H9 (cell line): ENCODE measurements at regions not wholly inside any gene's neighbourhood (a gene's known extent, or its start where the extent isn't known, plus 50 kb on each side); places are given as distances from the start of the nearest gene placed in this dataset.

ENCODE experiments used
- DNase-seq: peaks from one replicate; pipeline ENCODE4 v3.0.0-alpha.2; 2017
- H2AFZ ChIP-seq: one replicate; pipeline ENCODE4 v1.6.1; 2013; ENCODE audit warnings: mild to moderate bottlenecking, low read length, control low read depth, moderate library complexity
- H2AK5ac ChIP-seq: 2 replicates; pipeline ENCODE4 v1.6.1; 2013; ENCODE audit warnings: low read length, control low read depth, mixed read lengths; ENCODE audit not compliant: insufficient read length
- H2BK120ac ChIP-seq: one replicate; pipeline ENCODE4 v1.6.1; 2013; ENCODE audit warnings: low read depth, mild to moderate bottlenecking, low read length, control low read depth, inconsistent platforms; ENCODE audit not compliant: poor library complexity, severe bottlenecking
- H2BK12ac ChIP-seq: 2 replicates; pipeline ENCODE4 v1.6.1; 2013; ENCODE audit warnings: low read length, control low read depth, mixed read lengths, low read depth; ENCODE audit not compliant: insufficient read length
- H2BK15ac ChIP-seq: 2 replicates; pipeline ENCODE4 v1.6.1; 2013; ENCODE audit warnings: low read depth, low read length, control low read depth
- H2BK20ac ChIP-seq: one replicate; pipeline ENCODE4 v1.6.1; 2013; ENCODE audit warnings: low read depth, mild to moderate bottlenecking, low read length, control low read depth, inconsistent platforms; ENCODE audit not compliant: poor library complexity, severe bottlenecking
- H2BK5ac ChIP-seq: 2 replicates; pipeline ENCODE4 v1.6.1; 2013; ENCODE audit warnings: low read length, control low read depth, mixed read lengths; ENCODE audit not compliant: insufficient read length
- H3K14ac ChIP-seq: 2 replicates; pipeline ENCODE4 v1.6.1; 2013; ENCODE audit warnings: low read length, control low read depth; ENCODE audit not compliant: insufficient read depth
- H3K18ac ChIP-seq: 2 replicates; pipeline ENCODE4 v1.6.1; 2013; ENCODE audit warnings: low read depth, mild to moderate bottlenecking, mixed read lengths, low read length, control low read depth; ENCODE audit not compliant: insufficient read length
- H3K23ac ChIP-seq: 2 replicates; pipeline ENCODE4 v1.6.1; 2013; ENCODE audit warnings: low read length, control low read depth, mixed read lengths, low read depth; ENCODE audit not compliant: insufficient read length
- H3K23me2 ChIP-seq: 2 replicates; pipeline ENCODE4 v1.6.1; 2013; ENCODE audit warnings: low read depth, mild to moderate bottlenecking, mixed read lengths, low read length, control low read depth; ENCODE audit not compliant: insufficient read length, poor library complexity, severe bottlenecking
- H3K27ac ChIP-seq: 2 replicates; pipeline ENCODE4 v1.5.1; 2013; ENCODE audit warnings: low read length, control low read depth, mixed read lengths, low read depth; ENCODE audit not compliant: insufficient read length
- H3K27me3 ChIP-seq: 2 replicates; pipeline ENCODE4 v1.6.1; 2013; ENCODE audit warnings: low read length, control low read depth, inconsistent platforms; ENCODE audit not compliant: insufficient read depth
- H3K4ac ChIP-seq: 2 replicates; pipeline ENCODE4 v1.6.1; 2013; ENCODE audit warnings: low read depth, mild to moderate bottlenecking, control low read depth, inconsistent platforms, low read length, moderate library complexity
- H3K4me1 ChIP-seq: 2 replicates; pipeline ENCODE4 v1.6.1; 2013; ENCODE audit warnings: low read length, control low read depth, inconsistent platforms; ENCODE audit not compliant: insufficient read depth
- H3K4me2 ChIP-seq: 2 replicates; pipeline ENCODE4 v1.6.1; 2013; ENCODE audit warnings: low read length, control low read depth, mixed read lengths; ENCODE audit not compliant: insufficient read length, insufficient read depth
- H3K56ac ChIP-seq: 2 replicates; pipeline ENCODE4 v1.6.1; 2013; ENCODE audit warnings: low read depth, mild to moderate bottlenecking, mixed read lengths, low read length, control low read depth; ENCODE audit not compliant: insufficient read length
- H3K79me1 ChIP-seq: 2 replicates; pipeline ENCODE4 v1.6.1; 2013; ENCODE audit warnings: low read depth, mild to moderate bottlenecking, moderate library complexity, low read length, control low read depth, inconsistent platforms; ENCODE audit not compliant: insufficient read depth, poor library complexity, severe bottlenecking
- H3K79me2 ChIP-seq: 2 replicates; pipeline ENCODE4 v1.6.1; 2013; ENCODE audit warnings: low read length, control low read depth, inconsistent platforms; ENCODE audit not compliant: insufficient read depth
- H3K9ac ChIP-seq: 2 replicates; pipeline ENCODE4 v1.6.1; 2013; ENCODE audit warnings: low read length, control low read depth, mixed read lengths; ENCODE audit not compliant: insufficient read length; ENCODE audit errors: extremely low read depth
- H3K9me3 ChIP-seq: one replicate; pipeline ENCODE4 v1.6.1; 2013; ENCODE audit warnings: low read depth, low read length, inconsistent platforms; ENCODE audit not compliant: control insufficient read depth
- H3T11ph ChIP-seq: one replicate; pipeline ENCODE4 v1.6.1; 2013; ENCODE audit warnings: mild to moderate bottlenecking, low read length, control low read depth, inconsistent platforms
- H4K20me1 ChIP-seq: one replicate; pipeline ENCODE4 v1.6.1; 2013; ENCODE audit not compliant: control insufficient read depth, insufficient read length, insufficient read depth
- H4K5ac ChIP-seq: 2 replicates; pipeline ENCODE4 v1.6.1; 2013; ENCODE audit warnings: low read depth, mild to moderate bottlenecking, mixed read lengths, low read length, control low read depth; ENCODE audit not compliant: insufficient read length
- H4K8ac ChIP-seq: replicated peaks from 2 replicates; pipeline ENCODE4 v1.6.1; 2013; ENCODE audit warnings: low read length, control low read depth, mixed read lengths, low read depth; ENCODE audit not compliant: insufficient read length
- H4K91ac ChIP-seq: 2 replicates; pipeline ENCODE4 v1.6.1; 2013; ENCODE audit warnings: low read depth, mild to moderate bottlenecking, moderate library complexity, mixed read lengths, low read length, control low read depth; ENCODE audit not compliant: insufficient read length
- H3K27ac Mint-ChIP-seq, 3 experiments: 2 replicates in 2 of 3; 3 replicates in 1 of 3; pipeline ENCODE4 v1.8.0; 2020 to 2021; ENCODE audit warnings: mixed read lengths in 3 of 3, mild to moderate bottlenecking in 1 of 3, moderate library complexity in 1 of 3
- H3K27me3 Mint-ChIP-seq: 2 replicates; pipeline ENCODE4 v1.8.0; 2021; ENCODE audit warnings: low read depth, mild to moderate bottlenecking, moderate library complexity, mixed read lengths
- H3K36me3 Mint-ChIP-seq, 3 experiments: 2 replicates in 2 of 3; 3 replicates in 1 of 3; pipeline ENCODE4 v1.8.0; 2020 to 2021; ENCODE audit warnings: low read depth in 3 of 3, mixed read lengths in 3 of 3; ENCODE audit not compliant: insufficient read depth in 1 of 3
- H3K4me1 Mint-ChIP-seq, 2 experiments: 2 replicates each; pipeline ENCODE4 v1.8.0; 2020; ENCODE audit warnings: mixed read lengths in 2 of 2
- H3K4me3 Mint-ChIP-seq, 2 experiments: 2 replicates in 1 of 2; 3 replicates in 1 of 2; pipeline ENCODE4 v1.8.0; 2020 to 2021; ENCODE audit warnings: mild to moderate bottlenecking in 2 of 2, mixed read lengths in 2 of 2, moderate library complexity in 1 of 2
- H3K9me3 Mint-ChIP-seq, 2 experiments: 2 replicates in 1 of 2; 3 replicates in 1 of 2; pipeline ENCODE4 v1.8.0; 2020; ENCODE audit warnings: mild to moderate bottlenecking in 2 of 2, mixed read lengths in 2 of 2, moderate library complexity in 1 of 2
- CTCF ChIP-seq: fragments of 200-600 bp; sonication (generic); conservative IDR thresholded peaks from 3 replicates; pipeline ENCODE4 v1.8.0; 2021; ENCODE audit warnings: antibody characterized with exemption, mild to moderate bottlenecking
- WGBS: extraction: QIAGEN DNeasy Blood & Tissue Kit; methylation state at CpG from one replicate; pipeline ENCODE4 v1.1.7; 2013; ENCODE audit warnings: missing lambda C conversion rate, low lambda C conversion rate, mixed read lengths; ENCODE audit not compliant: insufficient read length; ENCODE audit errors: extremely low coverage; 5-methylcytosine and 5-hydroxymethylcytosine counted together

GRCh38 chr12:24014915-24015832, 65.7 kb upstream of the SOX5 start:
- H3K9me3 Mint-ChIP-seq, result no peaks in the 10 kb centered on the region; a peak in 1 of 5 replicates
- peak overlapping the region in 1 of 3 experiments; percentile 6; a peak in 1 of 7 replicates for H3K27ac Mint-ChIP-seq
- no peak overlapping the region for H3T11ph ChIP-seq
- no peak overlapping the region for H2BK20ac ChIP-seq
- H3K4me1 Mint-ChIP-seq, result peaks cover 25 to 30% of the 10 kb centered on the region in 2 experiments
- no peaks in the 10 kb centered on the region for H4K20me1 ChIP-seq
- no peak for TF ChIP-seq CTCF
- no peaks in the 10 kb centered on the region for H3K23me2 ChIP-seq
- no peak overlapping the region for H3K27ac ChIP-seq
- no peak overlapping the region for H3K4ac ChIP-seq
- H3K4me2 ChIP-seq, result no peak overlapping the region
- H3K23ac ChIP-seq, result no peak overlapping the region
- no peak overlapping the region for H4K5ac ChIP-seq
- no peak overlapping the region for H2AFZ ChIP-seq
- no peak overlapping the region for H3K14ac ChIP-seq
- DNase-seq, result no peak
- no peak overlapping the region for H2AK5ac ChIP-seq
- no peaks in the 10 kb centered on the region for H3K79me1 ChIP-seq
- no peak overlapping the region for H2BK15ac ChIP-seq
- H3K9me3 ChIP-seq, result no peaks in the 10 kb centered on the region
- no peak overlapping the region for H4K91ac ChIP-seq
- H3K36me3 Mint-ChIP-seq, result peaks cover 0 to 4% (median 0%) of the 10 kb centered on the region in 3 experiments; a peak in 1 of 7 replicates
- H3K9ac ChIP-seq, result no peak overlapping the region
- no peak overlapping the region for H3K56ac ChIP-seq
- WGBS, result no CpG with 5 or more reads among the region's 10 CpGs
- no peak overlapping the region for H4K8ac ChIP-seq
- no peak overlapping the region for H2BK12ac ChIP-seq
- H3K79me2 ChIP-seq, result no peaks in the 10 kb centered on the region
- no peak overlapping the region for H3K18ac ChIP-seq
- no peak overlapping the region for H2BK120ac ChIP-seq
- peaks cover 4% of the 10 kb centered on the region; the same call in 1 of the 2 replicates for H3K27me3 ChIP-seq
- H2BK5ac ChIP-seq, result no peak overlapping the region
- H3K4me3 Mint-ChIP-seq, result no peak overlapping the region
- peaks cover 66% of the 10 kb centered on the region for H3K27me3 Mint-ChIP-seq
- H3K4me1 ChIP-seq, result no peaks in the 10 kb centered on the region
